Stimulated activated naive B cell treated with anti-CD40 and anti-IgM and Interleukin-4, amounts not matched to agents 10 μg/mL and 1 μg/mL and 100 μg/mL, for 72 hours (primary cell): ENCODE measurements at regions not wholly inside any gene's neighbourhood (a gene's known extent, or its start where the extent isn't known, plus 50 kb on each side); places are given as distances from the start of the nearest gene placed in this dataset.

ENCODE experiments used
- ATAC-seq, 2 donors: fragments of 150-1000 bp; cut with Tn5 transposase; replicated peaks; 2 replicates each; pipeline ENCODE4 v1.10.0; 2021; ENCODE audit warnings: moderate library complexity in 1 of 2
- DNase-seq: peaks from one replicate; pipeline ENCODE4 v3.0.0; 2021
- H3K27ac Mint-ChIP-seq: one replicate; pipeline ENCODE4 v1.8.0; 2022; ENCODE audit warnings: mild to moderate bottlenecking, mixed read lengths
- H3K27me3 Mint-ChIP-seq, 2 donors: one replicate each; pipeline ENCODE4 v1.8.0; 2022; ENCODE audit warnings: mixed read lengths in 2 of 2
- H3K36me3 Mint-ChIP-seq, 2 donors: one replicate each; pipeline ENCODE4 v1.8.0; 2022; ENCODE audit warnings: mixed read lengths in 2 of 2, mild to moderate bottlenecking in 1 of 2
- H3K4me1 Mint-ChIP-seq, 2 donors: one replicate each; pipeline ENCODE4 v1.8.0; 2022; ENCODE audit warnings: mixed read lengths in 2 of 2, mild to moderate bottlenecking in 1 of 2
- H3K4me3 Mint-ChIP-seq, 2 donors: one replicate each; pipeline ENCODE4 v1.8.0; 2022; ENCODE audit warnings: mild to moderate bottlenecking in 2 of 2, mixed read lengths in 2 of 2, moderate library complexity in 1 of 2
- H3K9me3 Mint-ChIP-seq, 2 donors: one replicate each; pipeline ENCODE4 v1.8.0; 2022; ENCODE audit warnings: mixed read lengths in 2 of 2, mild to moderate bottlenecking in 1 of 2

DNA sequence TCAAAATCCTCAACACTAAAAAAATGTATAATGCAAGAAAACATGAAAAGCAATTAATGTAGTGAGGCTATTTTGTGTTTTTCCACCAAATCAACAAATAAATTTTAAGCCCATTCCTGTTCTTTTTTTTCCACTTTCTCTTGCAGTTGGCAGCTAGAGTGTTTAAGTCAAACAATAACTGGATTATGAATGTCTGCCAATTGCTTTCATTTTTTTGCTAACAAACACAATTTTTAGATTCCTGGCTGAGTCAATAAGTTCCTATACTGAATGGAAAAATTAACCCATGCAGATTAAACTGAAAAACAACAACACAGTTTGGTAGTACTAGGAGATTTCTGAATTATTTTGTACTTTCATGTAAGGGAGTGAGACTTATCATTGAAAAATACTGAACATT lies 232.4 kb downstream of the SLITRK5 start:
- DNase-seq (no peak), ATAC-seq (no peak)
- Mint-ChIP-seq H3K27me3 (no peaks in the 10 kb centered on the region), H3K4me3 (no peak overlapping the region), H3K36me3 (no peaks in the 10 kb centered on the region), H3K9me3 (peaks cover 4% of the 10 kb centered on the region in 2 donors), H3K27ac (no peak overlapping the region), H3K4me1 (no peaks in the 10 kb centered on the region)

DNA sequence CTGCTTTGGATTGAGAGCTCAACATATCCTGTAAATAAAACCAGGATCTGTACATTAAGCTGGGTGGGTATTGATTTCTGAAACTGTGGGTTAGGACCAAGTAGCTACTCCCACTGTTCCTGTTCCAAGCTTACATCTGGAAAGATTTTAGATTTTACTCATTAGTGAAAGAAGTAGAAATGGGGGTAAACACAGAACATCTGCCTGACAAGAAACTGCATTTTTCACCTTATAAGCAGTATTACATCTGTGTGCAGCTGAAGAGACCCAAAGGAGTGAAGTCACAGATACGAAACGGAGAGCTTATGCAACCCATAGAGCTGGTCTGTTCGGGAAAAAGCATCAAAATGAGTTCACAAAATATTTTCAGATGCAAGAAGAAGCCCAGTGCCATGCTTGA lies 235.2 kb downstream of the SLITRK5 start:
- Mint-ChIP-seq H3K27me3 (no peaks in the 10 kb centered on the region), H3K9me3 (peaks cover 0 to 3% of the 10 kb centered on the region in 2 donors), H3K27ac (no peak overlapping the region), H3K36me3 (no peaks in the 10 kb centered on the region), H3K4me1 (no peaks in the 10 kb centered on the region), H3K4me3 (no peak overlapping the region)
- no peak for ATAC-seq
- no peak for DNase-seq

DNA sequence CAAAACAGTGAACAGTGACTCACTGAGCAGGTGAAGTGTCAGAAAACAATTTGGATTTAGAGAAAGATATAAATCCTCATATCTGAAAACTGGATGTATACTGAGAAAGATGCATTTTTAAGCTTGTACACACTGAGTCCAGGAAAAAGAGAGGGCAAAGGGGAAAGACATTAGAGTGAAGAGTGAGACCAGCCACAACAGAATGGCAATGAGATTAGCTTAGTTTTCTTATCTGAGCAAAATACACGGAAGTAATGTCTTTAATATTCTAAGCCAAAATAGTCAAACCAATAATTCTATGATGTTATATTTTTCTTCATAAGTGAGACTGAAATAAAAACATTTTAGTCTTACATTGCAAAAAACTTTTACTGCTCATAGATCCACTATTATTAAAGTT lies 236.0 kb downstream of the SLITRK5 start:
- Mint-ChIP-seq H3K4me3 (no peak overlapping the region), H3K9me3 (peaks cover 0 to 3% of the 10 kb centered on the region in 2 donors), H3K27me3 (no peaks in the 10 kb centered on the region), H3K4me1 (no peaks in the 10 kb centered on the region), H3K36me3 (no peaks in the 10 kb centered on the region), H3K27ac (no peak overlapping the region)
- DNase-seq = no peak
- no peak for ATAC-seq

DNA sequence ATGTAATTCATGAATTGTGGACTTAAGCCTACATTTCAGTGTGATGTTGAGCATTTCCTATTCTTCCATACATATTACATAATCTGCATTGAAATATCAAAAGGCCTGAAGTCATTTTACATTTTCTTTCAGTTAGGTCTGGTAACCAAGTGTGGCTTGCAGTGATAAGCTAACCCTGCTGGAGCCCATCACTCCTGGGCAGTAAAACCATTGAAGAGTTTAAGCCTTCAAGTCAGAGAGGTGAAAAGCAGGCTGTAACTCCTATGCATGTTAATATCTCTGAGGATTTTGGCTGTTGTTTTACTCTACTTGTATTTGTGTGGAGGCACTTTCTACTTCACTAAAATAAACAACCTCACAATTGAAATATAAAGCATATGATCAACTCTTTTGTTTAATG lies 248.8 kb downstream of the SLITRK5 start:
- Mint-ChIP-seq H3K4me1 (no peaks in the 10 kb centered on the region), H3K27me3 (no peaks in the 10 kb centered on the region), H3K36me3 (no peaks in the 10 kb centered on the region), H3K27ac (no peak overlapping the region), H3K4me3 (no peak overlapping the region), H3K9me3 (peaks cover 3 to 10% of the 10 kb centered on the region in 2 donors)
- DNase-seq (no peak), ATAC-seq (no peak)

DNA sequence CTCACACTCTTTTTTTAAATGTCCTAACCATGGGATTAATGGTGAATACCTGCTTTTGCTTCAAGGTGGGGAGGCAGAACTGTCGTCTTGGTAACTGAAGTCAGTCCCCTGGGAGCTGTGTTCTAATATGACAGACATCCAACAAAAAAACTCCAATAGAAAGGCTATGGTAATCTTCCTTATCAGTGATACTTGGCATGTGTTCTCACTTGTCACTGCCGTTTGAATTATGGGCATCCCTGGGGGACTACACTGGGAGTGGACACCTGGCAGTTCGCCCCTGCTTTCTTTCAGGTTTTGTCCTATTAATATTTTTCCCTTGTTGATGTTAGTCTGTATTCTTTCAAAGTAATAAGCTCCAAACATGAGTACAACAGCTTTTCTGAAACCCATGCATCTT lies 252.6 kb downstream of the SLITRK5 start:
- Mint-ChIP-seq H3K36me3 (no peaks in the 10 kb centered on the region), H3K27ac (no peak overlapping the region), H3K9me3 (peaks cover 0 to 8% of the 10 kb centered on the region in 2 donors), H3K27me3 (no peaks in the 10 kb centered on the region), H3K4me3 (no peak overlapping the region), H3K4me1 (no peaks in the 10 kb centered on the region)
- DNase-seq = no peak
- no peak for ATAC-seq

DNA sequence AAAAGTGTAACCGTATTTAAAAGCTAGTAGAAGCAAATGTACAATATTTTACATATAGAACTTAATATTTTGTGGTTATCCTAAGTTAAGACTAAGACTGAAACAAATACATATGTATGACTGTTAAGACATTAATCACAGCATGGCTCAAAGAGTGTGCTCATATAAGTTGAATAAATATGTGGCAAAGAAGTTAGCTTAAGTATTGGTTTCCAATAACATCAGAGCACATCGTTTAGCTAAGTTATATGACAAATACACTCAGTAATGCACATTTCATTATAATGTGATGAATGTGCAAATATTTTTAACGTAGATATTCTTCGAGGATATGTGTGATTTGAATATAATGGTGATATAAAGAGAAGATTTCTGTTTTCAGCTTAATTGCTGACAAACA lies 253.8 kb downstream of the SLITRK5 start:
- H3K9me3 Mint-ChIP-seq = peaks cover 0 to 8% of the 10 kb centered on the region in 2 donors

DNA sequence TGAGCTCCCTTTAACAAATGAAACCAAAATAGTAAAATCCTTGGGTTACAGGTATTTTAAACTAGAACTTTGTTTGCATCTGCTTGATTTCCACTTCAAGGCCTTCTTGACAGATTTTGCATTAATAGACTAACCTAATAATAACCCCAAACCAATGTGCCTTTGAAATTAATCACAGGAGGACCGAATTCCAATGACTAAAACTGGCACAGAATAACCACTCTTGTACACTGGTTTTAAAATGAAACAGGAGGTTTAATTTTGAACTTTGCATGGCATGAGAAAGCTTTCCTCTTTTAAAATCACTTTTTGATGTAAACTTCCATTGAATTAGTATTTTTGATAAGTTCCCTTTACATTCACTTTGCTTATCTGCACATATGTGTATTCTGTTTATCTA lies 269.6 kb downstream of the SLITRK5 start:
- no peaks in the 10 kb centered on the region for H3K4me1 Mint-ChIP-seq
- ATAC-seq (no peak), DNase-seq (no peak)
- H3K9me3 Mint-ChIP-seq = peaks cover 0 to 3% of the 10 kb centered on the region in 2 donors
- H3K4me3 Mint-ChIP-seq = no peak overlapping the region
- H3K27ac Mint-ChIP-seq = no peak overlapping the region
- no peaks in the 10 kb centered on the region for H3K36me3 Mint-ChIP-seq
- no peaks in the 10 kb centered on the region for H3K27me3 Mint-ChIP-seq

More for the DNA sequence above, 253.8 kb downstream of the SLITRK5 start:
- Mint-ChIP-seq H3K36me3 (no peaks in the 10 kb centered on the region), H3K4me3 (no peak overlapping the region), H3K27ac (no peak overlapping the region), H3K4me1 (no peaks in the 10 kb centered on the region), H3K27me3 (no peaks in the 10 kb centered on the region)
- no peak for ATAC-seq
- DNase-seq = no peak

DNA sequence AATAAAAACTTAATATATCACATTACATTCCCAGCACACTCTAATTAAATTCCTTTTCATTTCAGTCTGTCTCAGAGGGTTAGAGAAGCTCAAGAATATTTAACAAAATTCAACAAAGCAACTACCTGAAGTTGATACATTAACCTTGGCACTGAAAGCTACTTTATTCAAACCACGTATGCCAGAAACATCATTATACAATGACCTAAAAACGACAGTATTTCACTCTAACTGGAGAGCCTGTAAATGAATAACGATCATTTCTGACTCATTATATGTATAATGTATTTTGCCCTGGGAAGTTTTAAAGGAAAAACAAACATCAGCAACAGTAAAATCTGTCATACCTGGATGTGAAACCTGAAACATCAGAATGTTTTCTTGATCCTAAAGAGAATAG lies 270.1 kb downstream of the SLITRK5 start:
- Mint-ChIP-seq H3K9me3 (peaks cover 0 to 3% of the 10 kb centered on the region in 2 donors), H3K4me1 (no peaks in the 10 kb centered on the region), H3K4me3 (no peak overlapping the region), H3K27ac (no peak overlapping the region), H3K36me3 (no peaks in the 10 kb centered on the region), H3K27me3 (no peaks in the 10 kb centered on the region)
- no peak for DNase-seq
- no peak for ATAC-seq

DNA sequence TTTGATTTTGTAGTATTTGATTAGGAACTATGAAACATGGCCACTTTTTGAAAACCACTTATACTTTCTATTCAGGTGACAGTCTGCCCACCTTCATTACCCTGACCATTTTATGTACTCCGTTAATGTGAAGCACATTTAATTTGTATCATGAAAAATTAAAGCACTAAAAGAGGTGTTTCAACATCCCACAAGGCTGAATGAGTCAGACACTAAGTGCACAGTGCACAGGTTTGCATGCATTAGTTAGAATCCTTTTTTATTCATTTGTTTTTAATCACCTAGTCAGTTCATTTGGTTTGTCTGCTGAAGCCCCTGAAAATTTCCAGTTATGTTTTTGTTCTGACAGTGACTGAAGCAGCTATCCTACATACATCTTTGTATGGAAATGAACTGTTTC lies 271.0 kb downstream of the SLITRK5 start:
- ATAC-seq (no peak), DNase-seq (no peak)
- Mint-ChIP-seq H3K27me3 (no peaks in the 10 kb centered on the region), H3K9me3 (peaks cover 0 to 3% of the 10 kb centered on the region in 2 donors), H3K4me3 (no peak overlapping the region), H3K36me3 (no peaks in the 10 kb centered on the region), H3K27ac (no peak overlapping the region), H3K4me1 (no peaks in the 10 kb centered on the region)

DNA sequence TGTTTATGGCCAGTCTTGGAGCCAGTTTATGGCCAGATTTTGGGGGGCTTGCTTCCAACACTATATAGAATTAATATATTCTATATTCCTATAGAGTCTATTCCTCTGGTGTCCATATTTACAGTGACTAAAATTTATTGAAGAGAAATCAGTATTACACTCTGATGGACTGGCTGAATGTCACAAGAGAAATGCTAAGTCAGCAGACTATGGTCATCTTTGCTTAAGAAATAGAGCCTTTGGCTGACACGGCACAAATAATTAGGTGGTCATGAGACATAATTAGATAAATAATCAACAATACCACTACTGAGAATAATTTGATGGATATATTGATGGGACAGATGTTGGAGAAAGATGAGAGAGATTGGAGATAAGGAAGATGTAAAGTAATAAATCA lies 272.9 kb downstream of the SLITRK5 start:
- peaks cover 0 to 3% of the 10 kb centered on the region in 2 donors for H3K9me3 Mint-ChIP-seq
- ATAC-seq = no peak
- H3K27ac Mint-ChIP-seq = no peak overlapping the region
- no peak overlapping the region for H3K4me3 Mint-ChIP-seq
- H3K27me3 Mint-ChIP-seq = no peaks in the 10 kb centered on the region
- H3K36me3 Mint-ChIP-seq = no peaks in the 10 kb centered on the region
- H3K4me1 Mint-ChIP-seq = no peaks in the 10 kb centered on the region
- DNase-seq = no peak

DNA sequence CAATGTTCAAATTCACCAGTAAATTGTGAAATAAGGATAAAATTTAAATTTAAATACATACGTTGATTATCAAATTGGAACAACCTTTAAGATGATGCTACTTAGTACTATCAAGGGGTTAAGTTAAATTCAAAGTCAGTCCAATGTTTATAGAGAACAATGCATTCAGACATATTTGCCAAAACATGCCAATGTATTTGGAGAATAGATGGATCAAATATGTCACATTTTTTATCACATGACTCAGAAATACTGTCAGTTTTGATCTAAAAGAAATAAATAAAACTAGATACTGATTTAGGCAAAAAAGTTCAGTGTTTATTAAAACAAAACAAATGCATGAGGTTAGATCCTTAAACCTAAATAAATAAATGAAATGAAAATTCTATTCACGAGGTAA lies 281.2 kb downstream of the SLITRK5 start:
- H3K4me1 Mint-ChIP-seq = no peaks in the 10 kb centered on the region
- no peaks in the 10 kb centered on the region for H3K9me3 Mint-ChIP-seq

DNA sequence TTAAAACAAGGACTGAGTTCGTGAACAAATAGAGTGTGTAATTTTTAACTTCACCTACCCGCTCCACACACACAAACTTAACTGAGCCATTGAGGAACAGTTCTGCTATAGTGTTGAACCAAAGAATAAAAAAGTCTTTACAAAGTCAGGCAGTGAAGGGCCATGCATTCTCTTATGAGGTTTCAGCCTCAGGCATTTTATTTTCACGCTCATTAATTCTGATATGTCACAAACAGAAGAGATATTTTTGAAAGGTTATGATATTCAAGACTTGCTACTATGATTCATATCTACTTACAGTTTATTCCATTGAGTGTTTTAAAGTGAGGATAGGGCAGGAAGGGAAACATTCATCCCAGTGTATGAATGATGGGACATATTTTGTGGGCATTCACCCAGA lies 282.2 kb downstream of the SLITRK5 start:
- no peak overlapping the region for H3K27ac Mint-ChIP-seq
- no peaks in the 10 kb centered on the region for H3K27me3 Mint-ChIP-seq
- H3K4me1 Mint-ChIP-seq = no peaks in the 10 kb centered on the region
- H3K9me3 Mint-ChIP-seq = no peaks in the 10 kb centered on the region
- no peak for DNase-seq
- H3K4me3 Mint-ChIP-seq = no peak overlapping the region
- no peaks in the 10 kb centered on the region for H3K36me3 Mint-ChIP-seq
- no peak for ATAC-seq

More for the DNA sequence above, 281.2 kb downstream of the SLITRK5 start:
- ATAC-seq (no peak), DNase-seq (no peak)
- Mint-ChIP-seq H3K27me3 (no peaks in the 10 kb centered on the region), H3K27ac (no peak overlapping the region), H3K36me3 (no peaks in the 10 kb centered on the region), H3K4me3 (no peak overlapping the region)

DNA sequence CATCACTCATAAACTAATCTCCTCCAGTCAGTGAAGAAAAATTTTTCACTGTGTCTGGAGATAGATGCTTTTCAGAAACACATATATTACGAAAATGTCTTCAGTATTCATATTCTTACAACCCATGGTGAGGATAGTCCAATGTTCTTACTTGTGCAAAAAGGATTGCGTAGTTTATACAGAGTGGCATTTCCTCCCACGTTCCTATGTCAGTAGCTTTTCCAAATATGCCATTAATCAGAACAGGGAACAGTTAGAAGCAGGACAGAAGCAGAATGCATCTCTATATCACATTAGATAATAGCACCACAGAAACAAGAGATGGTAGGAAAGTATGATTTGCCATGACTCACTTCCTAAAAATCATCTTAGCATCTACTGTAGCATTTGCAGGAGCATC lies 282.9 kb downstream of the SLITRK5 start:
- Mint-ChIP-seq H3K9me3 (no peaks in the 10 kb centered on the region), H3K36me3 (no peaks in the 10 kb centered on the region), H3K27me3 (no peaks in the 10 kb centered on the region), H3K4me1 (no peaks in the 10 kb centered on the region), H3K27ac (no peak overlapping the region), H3K4me3 (no peak overlapping the region)
- DNase-seq = no peak
- ATAC-seq = no peak

DNA sequence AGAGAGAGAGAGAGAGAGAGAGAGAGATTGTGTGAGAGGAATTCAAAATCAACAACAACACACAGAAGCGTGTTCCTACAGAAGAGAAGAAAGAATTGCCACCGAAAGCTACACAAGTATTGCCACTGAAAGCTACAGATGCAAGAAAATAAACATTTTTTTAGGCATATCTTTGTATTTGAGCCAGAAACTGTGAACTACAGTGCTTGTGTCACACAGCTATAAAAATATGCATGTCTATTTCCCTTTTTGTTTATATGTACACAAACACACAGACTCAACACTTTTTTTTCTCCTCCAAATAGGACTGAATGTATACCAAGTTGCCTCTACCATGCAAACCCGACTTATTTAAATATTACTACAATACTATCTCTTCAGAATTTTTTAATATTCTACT lies 290.4 kb downstream of the SLITRK5 start:
- Mint-ChIP-seq H3K27ac (no peak overlapping the region), H3K4me3 (no peak overlapping the region), H3K4me1 (no peaks in the 10 kb centered on the region), H3K9me3 (no peaks in the 10 kb centered on the region), H3K36me3 (no peaks in the 10 kb centered on the region), H3K27me3 (no peaks in the 10 kb centered on the region)
- ATAC-seq (no peak), DNase-seq (no peak)

DNA sequence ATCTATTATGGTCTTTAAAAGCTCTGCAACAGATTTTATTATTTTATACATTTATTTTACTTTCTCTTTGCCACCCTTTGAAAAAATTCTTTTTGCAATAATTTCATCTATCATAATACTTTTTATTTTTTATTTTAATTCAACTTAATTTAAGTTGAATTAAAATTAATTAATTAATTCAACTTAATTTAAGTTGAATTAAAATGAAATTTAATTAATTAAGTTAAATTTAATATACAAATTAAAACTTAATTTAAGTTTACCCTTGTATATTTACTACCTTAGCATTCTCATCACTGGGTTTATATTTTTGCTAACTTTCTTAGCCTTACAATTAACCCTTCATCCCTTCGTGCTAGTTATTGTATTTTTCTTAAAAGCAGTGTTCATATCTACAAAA lies 301.4 kb downstream of the SLITRK5 start:
- DNase-seq (no peak), ATAC-seq (no peak)
- H3K36me3 Mint-ChIP-seq = no peaks in the 10 kb centered on the region
- H3K4me1 Mint-ChIP-seq = no peaks in the 10 kb centered on the region
- no peaks in the 10 kb centered on the region for H3K9me3 Mint-ChIP-seq
- H3K27me3 Mint-ChIP-seq = no peaks in the 10 kb centered on the region
- H3K27ac Mint-ChIP-seq = no peak overlapping the region
- H3K4me3 Mint-ChIP-seq = no peak overlapping the region

DNA sequence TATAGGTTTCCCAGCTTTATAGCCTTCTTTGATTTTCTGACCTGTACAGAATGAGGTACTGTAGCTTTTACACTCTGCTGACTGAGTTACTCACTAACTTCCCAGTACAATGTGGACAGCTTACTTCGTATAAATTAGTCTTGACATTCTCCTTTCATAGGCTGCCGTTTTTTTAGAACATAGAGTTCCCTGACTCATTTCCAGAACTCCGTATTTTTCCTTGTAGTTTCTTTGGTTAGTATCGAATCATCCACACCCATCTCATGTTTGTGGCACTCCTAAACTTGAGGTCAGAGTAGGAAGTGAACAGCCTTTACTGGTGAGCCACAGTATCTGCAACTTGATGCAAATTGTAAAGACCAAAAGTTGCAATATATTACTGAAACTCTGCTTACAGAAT lies 303.9 kb downstream of the SLITRK5 start:
- Mint-ChIP-seq H3K4me1 (no peaks in the 10 kb centered on the region), H3K4me3 (no peak overlapping the region), H3K9me3 (no peaks in the 10 kb centered on the region), H3K27ac (no peak overlapping the region), H3K27me3 (no peaks in the 10 kb centered on the region), H3K36me3 (no peaks in the 10 kb centered on the region)
- ATAC-seq (no peak), DNase-seq (no peak)
